NCI-H510A (cell line): ENCODE measurements at regions not wholly inside any gene's neighbourhood (a gene's known extent, or its start where the extent isn't known, plus 50 kb on each side); places are given as distances from the start of the nearest gene placed in this dataset.
"Not testable (repeated sequence)": the region's sequence is repeated elsewhere in the genome, so short reads cannot be mapped to it uniquely, and the experiment has no call there.

Experiments used
- DNase-seq: peaks from one replicate; lab custom pipeline; 2025; lab: John Stamatoyannopoulos, UW

DNA sequence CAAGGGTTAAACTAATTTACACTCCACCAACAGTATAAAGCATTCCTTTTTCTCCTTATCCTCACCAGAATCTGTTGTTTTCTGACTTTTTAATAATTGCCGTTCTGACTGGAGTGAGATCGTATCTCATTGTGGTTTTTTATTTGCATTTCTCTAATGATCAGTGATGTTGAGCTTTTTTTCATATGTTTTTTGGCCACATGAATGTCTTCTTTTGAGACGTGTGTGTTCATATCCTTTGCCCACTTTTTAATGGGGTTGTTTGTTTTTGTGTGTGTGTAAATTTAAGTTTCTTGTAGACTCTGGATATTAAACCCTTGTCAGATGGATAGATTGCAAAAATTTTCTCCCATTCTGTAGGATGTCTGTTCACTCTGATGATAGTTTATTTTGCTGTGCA lies 345.7 kb upstream of the ZNF608 start:
- DNase-seq = not testable (repeated sequence)

- no peak for DNase-seq
Observed at GRCh38 chr5:125093776-125094175, 347.3 kb upstream of the ZNF608 start.

DNA sequence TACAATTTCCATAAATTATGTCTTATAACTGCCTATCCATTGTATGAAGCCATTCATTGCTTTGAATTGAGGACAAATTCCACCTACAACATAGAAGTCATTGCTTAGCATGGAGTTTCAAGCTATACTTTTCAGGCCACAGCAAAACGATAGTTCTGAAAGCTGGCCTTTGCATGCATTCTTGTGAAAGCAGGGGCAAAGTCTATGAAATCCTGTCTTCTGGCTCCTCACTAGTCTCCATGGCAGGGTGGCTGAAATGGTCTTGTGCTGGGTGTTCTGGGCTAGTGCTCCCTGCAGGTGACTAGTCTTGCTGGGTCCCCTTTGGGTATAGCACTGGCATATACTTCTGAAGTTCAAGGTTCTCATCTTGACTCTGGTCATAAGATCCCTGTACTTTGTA lies 353.9 kb upstream of the ZNF608 start:
- no peak for DNase-seq

DNA sequence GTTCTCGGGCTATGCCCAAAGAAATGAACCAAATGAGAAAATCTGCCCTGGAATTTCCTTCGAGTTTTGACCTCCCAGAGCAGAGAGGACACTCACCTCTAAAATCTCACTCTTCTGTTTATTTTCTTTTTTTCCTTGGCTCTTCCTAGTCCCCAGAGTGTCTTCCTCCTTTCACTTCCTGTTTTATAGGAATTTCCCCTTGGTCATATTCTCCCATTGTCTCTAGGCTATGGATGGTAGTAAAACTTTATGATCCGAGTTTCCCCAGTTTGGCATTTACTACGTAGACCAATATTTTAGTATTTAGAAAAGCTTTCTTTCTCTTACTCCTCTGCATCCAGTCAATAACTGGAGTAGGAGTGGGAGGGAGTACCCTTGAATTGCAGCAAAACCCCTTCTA lies 354.5 kb upstream of the ZNF608 start:
- DNase-seq = no peak

- no peak for DNase-seq
Observed at GRCh38 chr5:125103459-125103858, 357.0 kb upstream of the ZNF608 start.

- no peak for DNase-seq
Observed at GRCh38 chr5:125106271-125106670, 359.8 kb upstream of the ZNF608 start.

GRCh38 chr5:125106881-125107280 lies 360.4 kb upstream of the ZNF608 start:
- no peak for DNase-seq

DNA sequence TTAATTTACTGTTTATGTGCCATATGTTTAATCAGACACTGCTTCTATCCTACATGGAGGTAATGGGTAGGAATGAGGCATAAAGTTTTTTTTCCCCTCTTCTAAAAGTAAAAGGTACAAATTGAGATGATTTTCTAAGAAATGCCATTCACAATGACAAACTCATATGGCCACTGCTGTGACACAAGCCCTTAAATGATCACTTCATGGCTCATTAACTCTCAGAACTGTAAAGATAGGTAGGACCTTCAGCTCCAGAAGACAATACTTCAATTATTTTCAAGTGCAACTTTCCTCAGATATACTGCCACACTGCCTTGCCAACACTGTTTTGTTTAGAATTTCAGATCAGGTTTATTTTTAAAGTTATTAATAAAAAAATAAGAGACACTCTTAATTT lies 362.9 kb upstream of the ZNF608 start:
- peak; percentile 10 for DNase-seq

GRCh38 chr5:125109816-125110215 lies 363.4 kb upstream of the ZNF608 start:
- DNase-seq = no peak

- no peak for DNase-seq
Observed at GRCh38 chr5:125112196-125112595, 365.8 kb upstream of the ZNF608 start.

- no peak for DNase-seq
Observed at GRCh38 chr5:125113328-125113727, 366.9 kb upstream of the ZNF608 start.

- DNase-seq = no peak
Observed at GRCh38 chr5:125115195-125115525, 368.7 kb upstream of the ZNF608 start.

- DNase-seq = no peak
Observed at GRCh38 chr5:125117566-125117965, 371.1 kb upstream of the ZNF608 start.

DNA sequence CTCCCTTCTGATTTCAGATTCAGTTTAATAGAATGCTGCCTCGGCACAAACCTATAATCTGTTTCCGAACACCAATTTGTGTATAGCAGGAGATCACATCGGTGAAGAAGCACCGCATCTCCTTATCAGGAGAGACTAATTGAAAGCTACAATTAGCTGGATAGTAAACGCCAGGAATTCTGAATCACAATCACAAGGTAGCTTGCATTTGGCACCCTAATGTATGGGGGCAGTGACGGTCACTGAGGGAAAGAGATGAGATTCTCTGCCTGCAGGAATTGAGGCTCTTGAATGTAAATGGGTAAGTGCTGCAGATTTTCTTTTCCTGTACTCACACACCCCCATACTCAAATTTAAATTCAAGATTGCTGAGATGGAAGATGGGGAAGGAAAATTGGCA lies 373.6 kb upstream of the ZNF608 start:
- DNase-seq = no peak

- no peak for DNase-seq
Observed at GRCh38 chr5:125125031-125125823, 378.8 kb upstream of the ZNF608 start.

DNA sequence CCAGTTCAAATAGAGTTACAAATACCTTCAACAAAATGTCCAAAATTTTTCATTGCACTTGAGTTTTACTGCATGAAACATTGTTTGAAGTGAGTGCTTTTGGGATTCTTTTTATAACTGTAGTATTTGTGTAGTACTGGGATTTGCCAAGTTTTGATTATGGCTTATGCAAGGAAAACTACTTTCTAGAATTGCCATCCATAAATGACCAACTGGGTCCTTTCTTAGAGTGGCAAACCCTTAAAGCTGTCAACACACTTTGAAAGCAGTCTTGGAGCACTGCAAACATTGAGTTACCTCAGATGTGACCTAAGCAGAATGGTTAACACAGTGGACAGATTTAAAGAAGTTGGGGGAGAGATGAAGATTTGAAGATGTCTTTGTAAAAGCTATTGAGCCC lies 379.6 kb upstream of the ZNF608 start:
- DNase-seq = no peak

GRCh38 chr5:125129151-125129806 lies 382.8 kb upstream of the ZNF608 start:
- DNase-seq = no peak

- DNase-seq = no peak
Observed at GRCh38 chr5:125130591-125130990, 384.2 kb upstream of the ZNF608 start.

DNA sequence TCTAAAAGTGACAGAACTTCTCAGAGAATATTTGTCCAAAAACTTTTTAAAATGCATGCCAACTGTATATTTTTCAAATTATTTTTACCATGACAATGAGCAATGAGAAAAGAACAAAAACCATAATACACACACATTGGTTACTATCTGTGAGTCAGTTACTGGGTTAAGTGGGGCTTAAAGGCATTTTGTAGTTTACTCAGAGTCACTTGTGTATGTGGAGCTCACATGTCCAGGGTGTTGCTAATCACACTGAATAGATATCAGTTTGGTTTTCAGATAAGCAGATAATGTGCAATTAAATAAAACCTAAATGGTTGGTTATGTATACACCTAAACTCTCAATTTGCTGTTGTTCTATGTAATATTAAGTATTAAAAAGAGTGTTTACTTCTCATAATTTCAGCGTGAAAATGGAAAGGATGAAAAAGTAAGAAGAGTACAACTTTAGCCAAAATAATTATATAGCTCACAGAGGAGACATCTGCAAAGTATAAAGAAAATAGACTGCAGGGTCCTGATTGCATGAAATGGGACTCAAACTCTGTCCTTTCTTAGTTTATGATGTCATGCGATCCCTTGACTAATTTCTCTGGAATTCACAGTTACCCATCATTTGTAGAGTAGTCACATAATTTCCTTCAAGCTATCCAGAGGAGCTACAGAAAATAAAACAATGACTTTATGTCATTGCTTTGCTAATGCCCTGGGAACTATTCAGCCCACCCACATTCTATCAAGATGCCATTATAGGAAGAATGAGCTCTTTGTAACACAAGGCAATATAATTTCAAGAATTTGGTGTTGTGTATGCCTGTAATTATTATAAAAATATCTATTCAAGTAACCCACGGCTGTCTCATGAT lies 388.0 kb upstream of the ZNF608 start:
- DNase-seq = no peak

DNA sequence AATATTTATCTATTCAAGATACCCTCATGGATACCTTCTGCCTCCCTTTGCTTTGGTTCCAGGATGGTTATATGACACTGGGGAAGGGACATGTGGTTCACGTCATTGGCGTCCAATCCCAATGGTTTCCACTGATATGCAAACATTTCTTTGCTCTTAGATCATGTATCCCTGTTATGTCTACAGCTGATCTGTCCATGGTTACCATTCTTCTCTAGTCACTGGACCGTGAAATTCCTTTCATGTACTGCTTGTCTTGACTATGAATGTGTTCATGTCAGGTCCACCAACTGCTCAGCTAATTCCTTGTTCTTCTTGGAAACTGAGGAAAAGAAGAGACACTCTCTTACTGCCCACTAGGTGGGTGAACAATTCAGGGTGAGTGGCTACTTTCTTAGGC lies 391.1 kb upstream of the ZNF608 start:
- DNase-seq = peak; percentile 1

- DNase-seq = no peak
Observed at GRCh38 chr5:125138266-125138665, 391.8 kb upstream of the ZNF608 start.

- DNase-seq = no peak
Observed at GRCh38 chr5:125139590-125139989, 393.2 kb upstream of the ZNF608 start.

- DNase-seq = no peak
Observed at GRCh38 chr5:125140220-125140619, 393.8 kb upstream of the ZNF608 start.
